ENCODE measurements at regions not wholly inside any gene's neighbourhood (a gene's known extent, or its start where the extent isn't known, plus 50 kb on each side); places are given as distances from the start of the nearest gene placed in this dataset.

DNA sequence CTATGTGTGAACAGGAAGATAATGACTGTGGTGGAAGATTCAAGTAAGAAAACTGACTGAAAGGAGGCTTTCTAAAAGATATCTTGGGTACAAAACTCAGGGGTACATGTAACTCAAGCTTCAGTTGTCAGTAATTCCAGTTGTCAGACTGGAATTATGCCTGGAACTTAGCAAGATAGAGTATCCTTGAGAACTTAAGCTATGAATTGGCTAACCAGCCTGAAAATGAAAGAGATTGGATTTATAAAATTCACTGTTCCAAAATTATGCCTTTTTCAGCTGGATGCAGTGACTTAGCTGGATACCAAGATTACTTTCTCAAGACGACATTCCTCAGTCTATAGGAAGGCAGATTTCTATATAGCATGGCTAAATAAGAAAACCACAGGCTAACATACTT, 221.9 kb upstream of the ZBTB20 start:
- TF ChIP-seq, protein P1, sequence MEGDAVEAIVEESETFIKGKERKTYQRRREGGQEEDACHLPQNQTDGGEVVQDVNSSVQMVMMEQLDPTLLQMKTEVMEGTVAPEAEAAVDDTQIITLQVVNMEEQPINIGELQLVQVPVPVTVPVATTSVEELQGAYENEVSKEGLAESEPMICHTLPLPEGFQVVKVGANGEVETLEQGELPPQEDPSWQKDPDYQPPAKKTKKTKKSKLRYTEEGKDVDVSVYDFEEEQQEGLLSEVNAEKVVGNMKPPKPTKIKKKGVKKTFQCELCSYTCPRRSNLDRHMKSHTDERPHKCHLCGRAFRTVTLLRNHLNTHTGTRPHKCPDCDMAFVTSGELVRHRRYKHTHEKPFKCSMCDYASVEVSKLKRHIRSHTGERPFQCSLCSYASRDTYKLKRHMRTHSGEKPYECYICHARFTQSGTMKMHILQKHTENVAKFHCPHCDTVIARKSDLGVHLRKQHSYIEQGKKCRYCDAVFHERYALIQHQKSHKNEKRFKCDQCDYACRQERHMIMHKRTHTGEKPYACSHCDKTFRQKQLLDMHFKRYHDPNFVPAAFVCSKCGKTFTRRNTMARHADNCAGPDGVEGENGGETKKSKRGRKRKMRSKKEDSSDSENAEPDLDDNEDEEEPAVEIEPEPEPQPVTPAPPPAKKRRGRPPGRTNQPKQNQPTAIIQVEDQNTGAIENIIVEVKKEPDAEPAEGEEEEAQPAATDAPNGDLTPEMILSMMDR (conservative IDR thresholded peaks at IDR 0.05; ENCODE audit: low read depth, low read length), result no peak
- TF ChIP-seq EZH2 (IDR thresholded peaks at IDR 0.05; ENCODE audit: borderline replicate concordance, low read depth, low read length, poor library complexity, severe bottlenecking), result no peak

Data from A673 (cell line).